Breast epithelium (tissue), 3 donors: ENCODE measurements at regions not wholly inside any gene's neighbourhood (a gene's known extent, or its start where the extent isn't known, plus 50 kb on each side); places are given as distances from the start of the nearest gene placed in this dataset.

Source experiments
- CTCF ChIP-seq, 3 donors: fragments of 450-650 bp; IDR thresholded peaks; one replicate each; pipeline ENCODE4 v1.5.1; 2016 to 2017; ENCODE audit warnings: antibody characterized with exemption in 3 of 3, mild to moderate bottlenecking in 3 of 3, moderate library complexity in 3 of 3
- POLR2A ChIP-seq: fragments of 450-650 bp; IDR thresholded peaks from one replicate; pipeline ENCODE4 v1.6.1; 2016; ENCODE audit warnings: antibody characterized with exemption, mild to moderate bottlenecking, moderate library complexity

GRCh38 chr4:187184508-187184907 is 460.9 kb upstream of the FAT1 start:
- TF ChIP-seq CTCF (IDR thresholded peaks at IDR 0.05) = no peak
- no peak for TF ChIP-seq POLR2A
